Prostate gland (tissue), 2 donors: ENCODE measurements at regions not wholly inside any gene's neighbourhood (a gene's known extent, or its start where the extent isn't known, plus 50 kb on each side); places are given as distances from the start of the nearest gene placed in this dataset.

Experiments
- DNase-seq: peaks from one replicate; pipeline ENCODE4 v3.0.0-alpha.2; 2019; ENCODE audit warnings: low spot score
- H3K27ac ChIP-seq, 2 donors: fragments of 200-600 bp; sonication (generic); 2 replicates each; pipeline ENCODE4 v1.5.1; 2017 to 2019
- H3K27me3 ChIP-seq: fragments of 200-600 bp; sonication (generic); replicated peaks from 2 replicates; pipeline ENCODE4 v1.5.1; 2019; ENCODE audit not compliant: insufficient read depth
- H3K36me3 ChIP-seq, 2 donors: fragments of 200-600 bp; sonication (generic); 1 replicate in 1 of 2; 2 replicates in 1 of 2; pipeline versions ENCODE4 v1.5.1 to v1.8.1; 2017 to 2019
- H3K4me1 ChIP-seq: fragments of 200-600 bp; sonication (generic); replicated peaks from 2 replicates; pipeline ENCODE4 v1.5.1; 2019
- H3K4me3 ChIP-seq, 2 donors: fragments of 200-600 bp; sonication (generic); 2 replicates each; pipeline ENCODE4 v1.5.1; 2017 to 2019
- H3K9me3 ChIP-seq: fragments of 200-600 bp; sonication (generic); 2 replicates; pipeline ENCODE4 v1.5.1; 2017
- CTCF ChIP-seq, 4 experiments: fragments of 200-600 bp in 2 of 4; fragments of 450-650 bp in 2 of 4; sonication (generic) in 2 of 4; IDR thresholded peaks; 1 replicate in 3 of 4; 2 replicates in 1 of 4; pipeline ENCODE4 v1.5.1; 2016 to 2019; ENCODE audit warnings: antibody characterized with exemption in 4 of 4, mild to moderate bottlenecking in 2 of 4, moderate library complexity in 2 of 4
- POLR2A ChIP-seq: fragments of 450-650 bp; IDR thresholded peaks from one replicate; pipeline ENCODE4 v1.6.1; 2016; ENCODE audit warnings: antibody characterized with exemption, mild to moderate bottlenecking
- POLR2AphosphoS5 ChIP-seq: sonication (generic); formaldehyde crosslinking; IDR thresholded peaks from one replicate; pipeline ENCODE4 v1.6.1; 2017; ENCODE audit warnings: antibody characterized with exemption
- WGBS: methylation state at CpG from one replicate; pipeline ENCODE4 v1.1.5; 2018; 5-methylcytosine and 5-hydroxymethylcytosine counted together
- intact Hi-C: fragments of 100-400 bp; cut with DNase I; formaldehyde crosslinking; loops from one replicate; pipeline ENCODE4 v1.14.2; 2022

- intact Hi-C loops = no loop called here
- Histone ChIP-seq H3K4me1 (no peaks in the 10 kb centered on the region), H3K27ac (no peak overlapping the region), H3K27me3 (no peaks in the 10 kb centered on the region), H3K9me3 (no peaks in the 10 kb centered on the region), H3K36me3 (no peaks in the 10 kb centered on the region), H3K4me3 (no peak overlapping the region)
- WGBS = 88% methylated on average over 13 of the region's 13 CpGs
- DNase-seq = no peak
- TF ChIP-seq POLR2A (no peak), CTCF (IDR thresholded peaks at IDR 0.05) (no peak), POLR2AphosphoS5 (no peak)
Measured at GRCh38 chr20:61066526-61066925, 185.5 kb upstream of the CDH4 start.

- Histone ChIP-seq H3K9me3 (no peaks in the 10 kb centered on the region), H3K27ac (no peak overlapping the region), H3K36me3 (no peaks in the 10 kb centered on the region), H3K27me3 (no peaks in the 10 kb centered on the region), H3K4me1 (no peaks in the 10 kb centered on the region), H3K4me3 (no peak overlapping the region)
- WGBS = 83% methylated on average over 9 of the region's 9 CpGs
- no peak for TF ChIP-seq POLR2AphosphoS5
- TF ChIP-seq CTCF (IDR thresholded peaks at IDR 0.05) = no peak
- TF ChIP-seq POLR2A = no peak
- intact Hi-C loops = no loop called here
- DNase-seq = no peak
Measured at GRCh38 chr20:61067221-61067620, 184.8 kb upstream of the CDH4 start.

DNA sequence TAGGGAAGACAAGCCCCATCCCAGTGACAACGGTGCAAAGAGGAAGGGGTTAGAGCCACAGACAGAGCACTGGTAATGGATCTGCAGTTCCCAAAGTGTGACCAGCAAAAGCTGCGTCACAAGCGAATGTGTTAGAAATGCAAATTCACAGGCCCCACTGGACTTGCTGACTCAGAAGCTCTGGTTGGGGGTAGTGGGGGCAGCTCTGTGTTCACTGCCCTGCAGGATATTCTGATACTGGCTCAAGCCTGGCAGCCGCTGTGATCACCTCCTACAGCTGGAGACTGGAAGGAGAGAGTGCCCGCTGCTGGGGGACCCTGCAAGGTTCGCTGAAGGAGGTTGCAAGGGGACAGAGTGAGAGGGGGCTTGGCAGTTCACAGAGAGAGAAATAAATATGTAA, 179.7 kb upstream of the CDH4 start:
- 62% methylated on average over 6 of the region's 6 CpGs for WGBS
- Histone ChIP-seq H3K27ac (no peak overlapping the region), H3K4me3 (no peak overlapping the region), H3K4me1 (no peaks in the 10 kb centered on the region), H3K9me3 (no peaks in the 10 kb centered on the region), H3K36me3 (no peaks in the 10 kb centered on the region), H3K27me3 (no peaks in the 10 kb centered on the region)
- no peak for DNase-seq
- intact Hi-C loops = no loop called here
- TF ChIP-seq POLR2AphosphoS5 = no peak
- TF ChIP-seq POLR2A = no peak
- no peak for TF ChIP-seq CTCF (IDR thresholded peaks at IDR 0.05)

- WGBS = 90% methylated on average over 6 of the region's 6 CpGs
- TF ChIP-seq CTCF (IDR thresholded peaks at IDR 0.05) (no peak), POLR2AphosphoS5 (no peak), POLR2A (no peak)
- DNase-seq = no peak
- Histone ChIP-seq H3K27ac (no peak overlapping the region), H3K4me3 (no peak overlapping the region), H3K27me3 (no peaks in the 10 kb centered on the region), H3K9me3 (no peaks in the 10 kb centered on the region), H3K36me3 (no peaks in the 10 kb centered on the region), H3K4me1 (no peaks in the 10 kb centered on the region)
- intact Hi-C loops = no loop called here
Measured at GRCh38 chr20:61073376-61073775, 178.7 kb upstream of the CDH4 start.

GRCh38 chr20:61082720-61083119, 169.3 kb upstream of the CDH4 start:
- no peaks in the 10 kb centered on the region for H3K27me3 ChIP-seq
- H3K9me3 ChIP-seq = no peaks in the 10 kb centered on the region
- intact Hi-C loops = no loop called here
- DNase-seq = no peak
- 69% methylated on average over 3 of the region's 3 CpGs for WGBS
- H3K4me3 ChIP-seq = no peak overlapping the region
- TF ChIP-seq POLR2A (no peak), CTCF (IDR thresholded peaks at IDR 0.05) (no peak), POLR2AphosphoS5 (no peak)
- no peak overlapping the region for H3K27ac ChIP-seq
- H3K4me1 ChIP-seq = no peaks in the 10 kb centered on the region
- no peaks in the 10 kb centered on the region for H3K36me3 ChIP-seq
